IMR-90 (cell line): ENCODE measurements at regions not wholly inside any gene's neighbourhood (a gene's known extent, or its start where the extent isn't known, plus 50 kb on each side); places are given as distances from the start of the nearest gene placed in this dataset.

ENCODE experiments used
- ATAC-seq: fragments of 200-7000 bp; cut with Tn5 transposase; 2 replicates; pipeline ENCODE4 v1.9.1; 2020; ENCODE audit warnings: low read depth, mild to moderate bottlenecking, moderate library complexity
- BruUV-seq: library from RNA; stranded (reverse); fragments of 400-500 nt; replicated peaks from 2 replicates; lab custom pipeline; 2021; lab: Mats Ljungman, UMichigan
- CTCF ChIA-PET: fragments of 300-600 bp; formaldehyde crosslinking; extraction: SDS; loops from one replicate; lab custom pipeline; 2021; ENCODE audit warnings: antibody characterized with exemption; lab: Yijun Ruan, JAX
- POLR2A ChIA-PET: fragments of 300-600 bp; sonication (Branson Sonifier 250); formaldehyde crosslinking; loops from one replicate; lab custom pipeline; 2022; ENCODE audit warnings: antibody characterized with exemption; ENCODE audit not compliant: unreplicated experiment; lab: Charles Lee
- DNase-seq: peaks from one replicate; pipeline ENCODE4 v3.0.0; 2013
- H2AFZ ChIP-seq: replicated peaks from 2 replicates; pipeline ENCODE3; 2013; ENCODE audit warnings: low read length, mild to moderate bottlenecking; ENCODE audit not compliant: poor library complexity
- H2AK5ac ChIP-seq: 2 replicates; pipeline ENCODE4 v1.6.1; 2013; ENCODE audit warnings: low read depth, low read length, inconsistent platforms
- H2AK9ac ChIP-seq: replicated peaks from 2 replicates; pipeline ENCODE3; 2013; ENCODE audit warnings: mild to moderate bottlenecking, low read depth, low read length, moderate library complexity; ENCODE audit not compliant: poor library complexity
- H2BK120ac ChIP-seq: 2 replicates; pipeline ENCODE4 v1.6.1; 2013; ENCODE audit warnings: low read depth, low read length, inconsistent platforms
- H2BK15ac ChIP-seq: 3 replicates; pipeline ENCODE4 v1.6.1; 2013; ENCODE audit warnings: low read depth, low read length, inconsistent platforms
- H2BK20ac ChIP-seq: 2 replicates; pipeline ENCODE4 v1.6.1; 2013; ENCODE audit warnings: low read depth, mild to moderate bottlenecking, inconsistent platforms, low read length, moderate library complexity
- H2BK5ac ChIP-seq: 2 replicates; pipeline ENCODE4 v1.6.1; 2013; ENCODE audit warnings: mild to moderate bottlenecking, low read depth, low read length, inconsistent platforms; ENCODE audit not compliant: poor library complexity, severe bottlenecking
- H3K14ac ChIP-seq: replicated peaks from 2 replicates; pipeline ENCODE4 v1.6.1; 2013; ENCODE audit warnings: low read depth, low read length, inconsistent platforms
- H3K18ac ChIP-seq: 2 replicates; pipeline ENCODE4 v1.6.1; 2013; ENCODE audit warnings: low read depth, low read length, control low read depth
- H3K23ac ChIP-seq: 2 replicates; pipeline ENCODE4 v1.6.1; 2013; ENCODE audit warnings: low read depth, low read length, inconsistent platforms
- H3K27ac ChIP-seq: 2 replicates; pipeline ENCODE4 v1.5.1; 2013; ENCODE audit warnings: mild to moderate bottlenecking, control low read depth, low read length; ENCODE audit not compliant: insufficient read depth
- H3K27me3 ChIP-seq: 2 replicates; pipeline ENCODE4 v1.6.1; 2013; ENCODE audit warnings: low read length; ENCODE audit not compliant: control insufficient read depth, insufficient read depth
- H3K36me3 ChIP-seq: 2 replicates; pipeline ENCODE4 v1.6.1; 2013; ENCODE audit warnings: low read length, mixed read lengths; ENCODE audit not compliant: control insufficient read depth, insufficient read depth
- H3K4ac ChIP-seq: 2 replicates; pipeline ENCODE4 v1.6.1; 2013; ENCODE audit warnings: low read depth, low read length, inconsistent platforms
- H3K4me1 ChIP-seq: 2 replicates; pipeline ENCODE4 v1.6.1; 2013; ENCODE audit warnings: low read length, mixed read lengths; ENCODE audit not compliant: control insufficient read depth, insufficient read depth
- H3K4me2 ChIP-seq: 2 replicates; pipeline ENCODE4 v1.6.1; 2013; ENCODE audit warnings: low read depth, mild to moderate bottlenecking, control low read depth, low read length, moderate library complexity
- H3K4me3 ChIP-seq: 2 replicates; pipeline ENCODE4 v1.5.1; 2013; ENCODE audit warnings: low read depth, mild to moderate bottlenecking, control low read depth, low read length, moderate library complexity; ENCODE audit not compliant: insufficient read depth
- H3K56ac ChIP-seq: 2 replicates; pipeline ENCODE4 v1.6.1; 2013; ENCODE audit warnings: low read length, inconsistent platforms; ENCODE audit not compliant: insufficient read depth; ENCODE audit errors: extremely low read depth
- H3K79me1 ChIP-seq, 2 experiments: 2 replicates each; pipeline ENCODE4 v1.6.1; 2013; ENCODE audit warnings: low read length in 2 of 2, inconsistent platforms in 1 of 2, low read depth in 1 of 2
- H3K9ac ChIP-seq: 2 replicates; pipeline ENCODE4 v1.6.1; 2013; ENCODE audit warnings: low read depth, low read length, control low read depth
- H3K9me1 ChIP-seq: 2 replicates; pipeline ENCODE4 v1.6.1; 2013; ENCODE audit warnings: low read length, inconsistent platforms; ENCODE audit not compliant: insufficient read depth
- H3K9me3 ChIP-seq: 2 replicates; pipeline ENCODE4 v1.6.1; 2013; ENCODE audit warnings: low read length; ENCODE audit not compliant: control insufficient read depth, insufficient read depth
- H4K20me1 ChIP-seq: 2 replicates; pipeline ENCODE4 v1.6.1; 2013; ENCODE audit warnings: low read length, inconsistent platforms; ENCODE audit not compliant: insufficient read depth
- H4K5ac ChIP-seq: 2 replicates; pipeline ENCODE4 v1.6.1; 2013; ENCODE audit warnings: mild to moderate bottlenecking, low read depth, low read length, control low read depth
- H4K8ac ChIP-seq, 2 experiments: 2 replicates each; pipeline ENCODE4 v1.6.1; 2013; ENCODE audit warnings: low read depth in 2 of 2, low read length in 2 of 2, control low read depth in 1 of 2, inconsistent platforms in 1 of 2
- H4K91ac ChIP-seq: 2 replicates; pipeline ENCODE4 v1.6.1; 2013; ENCODE audit warnings: low read depth, low read length, inconsistent platforms; ENCODE audit not compliant: insufficient read depth
- BHLHE40 ChIP-seq: fragments of 150-350 bp; IDR thresholded peaks from 2 replicates; pipeline ENCODE4 v1.6.1; 2016; ENCODE audit warnings: mild to moderate bottlenecking, low read depth, low read length
- CEBPB ChIP-seq: IDR thresholded peaks from 2 replicates; pipeline ENCODE4 v1.6.1; 2012; ENCODE audit warnings: low read depth, low read length, improper control_type of control experiment
- CHD1 ChIP-seq: IDR thresholded peaks from 2 replicates; pipeline ENCODE4 v1.6.1; 2012; ENCODE audit warnings: low read depth, low read length, improper control_type of control experiment
- CTCF ChIP-seq: conservative IDR thresholded peaks from 2 replicates; pipeline ENCODE4 v1.5.1; 2012; ENCODE audit warnings: mild to moderate bottlenecking, low read depth, low read length, improper control_type of control experiment
- ELK1 ChIP-seq: fragments of 150-350 bp; IDR thresholded peaks from 2 replicates; pipeline ENCODE4 v1.6.1; 2016; ENCODE audit warnings: low read depth, mild to moderate bottlenecking, low read length, moderate library complexity, borderline replicate concordance
- FOS ChIP-seq: fragments of 150-350 bp; IDR thresholded peaks from 2 replicates; pipeline ENCODE4 v1.6.1; 2016; ENCODE audit warnings: low read depth, low read length
- MAFK ChIP-seq: IDR thresholded peaks from 2 replicates; pipeline ENCODE4 v1.6.1; 2012; ENCODE audit warnings: low read depth, low read length, improper control_type of control experiment
- MAZ ChIP-seq: IDR thresholded peaks from 2 replicates; pipeline ENCODE4 v1.6.1; 2012; ENCODE audit warnings: low read depth, mild to moderate bottlenecking, low read length, improper control_type of control experiment, moderate library complexity, borderline replicate concordance
- MXI1 ChIP-seq: IDR thresholded peaks from 2 replicates; pipeline ENCODE4 v1.6.1; 2012; ENCODE audit warnings: low read depth, mild to moderate bottlenecking, low read length, moderate library complexity, borderline replicate concordance
- NFE2L2 ChIP-seq: fragments of 150-350 bp; IDR thresholded peaks from 2 replicates; pipeline ENCODE4 v1.6.1; 2016; ENCODE audit warnings: low read depth, mild to moderate bottlenecking, low read length
- POLR2A ChIP-seq: IDR thresholded peaks from 2 replicates; pipeline ENCODE4 v1.6.1; 2012; ENCODE audit warnings: mild to moderate bottlenecking, low read depth, low read length
- RAD21 ChIP-seq: IDR thresholded peaks from 2 replicates; pipeline ENCODE4 v1.6.1; 2012; ENCODE audit warnings: low read length, improper control_type of control experiment
- RCOR1 ChIP-seq: IDR thresholded peaks from 2 replicates; pipeline ENCODE4 v1.6.1; 2012; ENCODE audit warnings: mild to moderate bottlenecking, low read length, improper control_type of control experiment; ENCODE audit not compliant: insufficient replicate concordance
- RFX5 ChIP-seq: IDR thresholded peaks from 2 replicates; pipeline ENCODE4 v1.8.0; 2012; ENCODE audit warnings: low read depth, mild to moderate bottlenecking, low read length, moderate library complexity
- SMC3 ChIP-seq: fragments of 150-350 bp; IDR thresholded peaks from 2 replicates; pipeline ENCODE4 v1.6.1; 2016; ENCODE audit warnings: low read depth, mild to moderate bottlenecking, antibody characterized with exemption, low read length, moderate library complexity
- USF2 ChIP-seq: fragments of 150-350 bp; IDR thresholded peaks from 2 replicates; pipeline ENCODE4 v1.6.1; 2017; ENCODE audit warnings: mild to moderate bottlenecking, antibody characterized with exemption, low read length, low read depth
- WGBS, 2 experiments: methylation state at CpG; one replicate each; pipeline versions ENCODE4 v1.1.5 to v1.1.7; 2013; ENCODE audit warnings: missing lambda C conversion rate in 2 of 2; ENCODE audit not compliant: insufficient read length in 1 of 2; ENCODE audit errors: extremely low coverage in 2 of 2; 5-methylcytosine and 5-hydroxymethylcytosine counted together
- dilution Hi-C: fragments of 300-500 bp; cut with HindIII; formaldehyde crosslinking; loops from one replicate; pipeline ENCODE4 v1.14.3; 2018; ENCODE audit warnings: low sequenced_read_pairs; ENCODE audit not compliant: unreplicated experiment
- in situ Hi-C: fragments of 300-500 bp; cut with MboI; formaldehyde crosslinking; loops from 3 replicates; pipeline ENCODE4 v1.14.3; 2019; ENCODE audit warnings: low sequenced_read_pairs, inconsistent platforms, mixed read lengths
- intact Hi-C: fragments of 100-400 bp; cut with micrococcal nuclease; formaldehyde crosslinking; loops from 2 replicates; pipeline ENCODE4 v1.10.0; 2022

GRCh38 chr13:110018009-110018408 is 231.6 kb upstream of the IRS2 start:
- Histone ChIP-seq H2BK5ac (peak overlapping the region; percentile 98), H3K4me1 (peaks cover 15% of the 10 kb centered on the region), H4K20me1 (no peaks in the 10 kb centered on the region), H4K91ac (peak overlapping the region; percentile 99), H3K9me1 (peaks cover 23% of the 10 kb centered on the region), H4K8ac (peak overlapping the region; percentile 90 to 97), H3K36me3 (no peaks in the 10 kb centered on the region), H2BK15ac (peak overlapping the region; percentile 92), H2AK9ac (peak overlapping the region; percentile 94), H3K4ac (peak overlapping the region; percentile 99), H3K9ac (no peak overlapping the region), H2AFZ (peak overlapping the region; percentile 87), H3K23ac (peak overlapping the region; percentile 97), H3K79me1 (0 out of 4 replicates have a peak, but pooled peaks cover 0 to 9% of the 10 kb centered on the region in 2 experiments), H3K4me2 (no peak overlapping the region), H2BK120ac (peak overlapping the region; percentile 100), H3K56ac (peak overlapping the region; percentile 89), H2AK5ac (peak overlapping the region; percentile 100), H2BK20ac (peak overlapping the region; percentile 100), H3K4me3 (no peak overlapping the region), H3K9me3 (no peaks in the 10 kb centered on the region), H4K5ac (peak overlapping the region; percentile 77), H3K18ac (peak overlapping the region; percentile 89), H3K27me3 (no peaks in the 10 kb centered on the region), H3K27ac (peak overlapping the region; percentile 74), H3K14ac (peak overlapping the region; percentile 96)
- dilution Hi-C loops, result no loop called here
- DNase-seq (peak; percentile 57), ATAC-seq (peak; percentile 25)
- no TSS peak for BruUV-seq
- intact Hi-C loops, result loop anchor here (5.0 kb wide), 1 partner anchor 89 kb away; no protein-coding TSS in a partner anchor
- ChIA-PET CTCF (no interaction called here), POLR2A (no interaction called here)
- 49% methylated on average over 3 of the region's 11 CpGs; no CpG with 5 or more reads in 1 of the 2 experiments for WGBS, 2 experiments
- TF ChIP-seq SMC3 (no peak), RFX5 (no peak), NFE2L2 (no peak), BHLHE40 (no peak), POLR2A (no peak), USF2 (no peak), MAZ (no peak), RCOR1 (no peak), CTCF (no peak), RAD21 (no peak), ELK1 (no peak), MXI1 (no peak), MAFK (no peak), CHD1 (no peak), CEBPB (no peak), FOS (no peak)
- in situ Hi-C loops, result no loop called here
